ENCODE measurements at regions not wholly inside any gene's neighbourhood (a gene's known extent, or its start where the extent isn't known, plus 50 kb on each side); places are given as distances from the start of the nearest gene placed in this dataset.

- no peak for TF ChIP-seq CTCF (IDR thresholded peaks at IDR 0.05)
- Histone ChIP-seq H3K4me3 (no peak overlapping the region), H3K27ac (no peak overlapping the region)
- no peak for DNase-seq (ENCODE audit: low spot score)
Observed at GRCh38 chr3:34419801-34420200, 621.4 kb downstream of the PDCD6IP start.

GRCh38 chr3:34421762-34422161, 623.3 kb downstream of the PDCD6IP start:
- no peak overlapping the region for H3K4me3 ChIP-seq
- no peak for TF ChIP-seq CTCF (IDR thresholded peaks at IDR 0.05)
- H3K27ac ChIP-seq = no peak overlapping the region
- DNase-seq (ENCODE audit: low spot score) = no peak

- no peak overlapping the region for H3K4me3 ChIP-seq
- no peak for DNase-seq (ENCODE audit: low spot score)
- no peak for TF ChIP-seq CTCF (IDR thresholded peaks at IDR 0.05)
- H3K27ac ChIP-seq = no peak overlapping the region
Observed at GRCh38 chr3:34439796-34440195, 641.4 kb downstream of the PDCD6IP start.

- H3K4me3 ChIP-seq = no peak overlapping the region
- H3K27ac ChIP-seq = no peak overlapping the region
- TF ChIP-seq CTCF (IDR thresholded peaks at IDR 0.05) = no peak
- no peak for DNase-seq (ENCODE audit: low spot score)
Observed at GRCh38 chr3:34444137-34444536, 645.7 kb downstream of the PDCD6IP start.

- no peak for TF ChIP-seq CTCF (IDR thresholded peaks at IDR 0.05)
- H3K27ac ChIP-seq = no peak overlapping the region
- DNase-seq (ENCODE audit: low spot score) = no peak
Observed at GRCh38 chr3:34449305-34449704, 650.9 kb downstream of the PDCD6IP start.

GRCh38 chr3:34463414-34463813, 665.0 kb downstream of the PDCD6IP start:
- no peak for DNase-seq (ENCODE audit: low spot score)
- no peak for TF ChIP-seq CTCF (IDR thresholded peaks at IDR 0.05)
- H3K27ac ChIP-seq = no peak overlapping the region
- no peak overlapping the region for H3K4me3 ChIP-seq

More at GRCh38 chr3:34449305-34449704, 650.9 kb downstream of the PDCD6IP start:
- H3K4me3 ChIP-seq = no peak overlapping the region

GRCh38 chr3:34464646-34465045, 666.2 kb downstream of the PDCD6IP start:
- no peak for TF ChIP-seq CTCF (IDR thresholded peaks at IDR 0.05)
- Histone ChIP-seq H3K27ac (no peak overlapping the region), H3K4me3 (no peak overlapping the region)
- no peak for DNase-seq (ENCODE audit: low spot score)
